ENCODE measurements at regions not wholly inside any gene's neighbourhood (a gene's known extent, or its start where the extent isn't known, plus 50 kb on each side); places are given as distances from the start of the nearest gene placed in this dataset.

GRCh38 chr7:25852211-25852938 is 299.6 kb upstream of the NFE2L3 start:
- TF ChIP-seq CTCF (IDR thresholded peaks at IDR 0.05; ENCODE audit: insufficient read depth, low read length) (no peak), GABPA (IDR thresholded peaks at IDR 0.05; ENCODE audit: low read depth) (no peak)
- TF ChIP-seq, protein P1, sequence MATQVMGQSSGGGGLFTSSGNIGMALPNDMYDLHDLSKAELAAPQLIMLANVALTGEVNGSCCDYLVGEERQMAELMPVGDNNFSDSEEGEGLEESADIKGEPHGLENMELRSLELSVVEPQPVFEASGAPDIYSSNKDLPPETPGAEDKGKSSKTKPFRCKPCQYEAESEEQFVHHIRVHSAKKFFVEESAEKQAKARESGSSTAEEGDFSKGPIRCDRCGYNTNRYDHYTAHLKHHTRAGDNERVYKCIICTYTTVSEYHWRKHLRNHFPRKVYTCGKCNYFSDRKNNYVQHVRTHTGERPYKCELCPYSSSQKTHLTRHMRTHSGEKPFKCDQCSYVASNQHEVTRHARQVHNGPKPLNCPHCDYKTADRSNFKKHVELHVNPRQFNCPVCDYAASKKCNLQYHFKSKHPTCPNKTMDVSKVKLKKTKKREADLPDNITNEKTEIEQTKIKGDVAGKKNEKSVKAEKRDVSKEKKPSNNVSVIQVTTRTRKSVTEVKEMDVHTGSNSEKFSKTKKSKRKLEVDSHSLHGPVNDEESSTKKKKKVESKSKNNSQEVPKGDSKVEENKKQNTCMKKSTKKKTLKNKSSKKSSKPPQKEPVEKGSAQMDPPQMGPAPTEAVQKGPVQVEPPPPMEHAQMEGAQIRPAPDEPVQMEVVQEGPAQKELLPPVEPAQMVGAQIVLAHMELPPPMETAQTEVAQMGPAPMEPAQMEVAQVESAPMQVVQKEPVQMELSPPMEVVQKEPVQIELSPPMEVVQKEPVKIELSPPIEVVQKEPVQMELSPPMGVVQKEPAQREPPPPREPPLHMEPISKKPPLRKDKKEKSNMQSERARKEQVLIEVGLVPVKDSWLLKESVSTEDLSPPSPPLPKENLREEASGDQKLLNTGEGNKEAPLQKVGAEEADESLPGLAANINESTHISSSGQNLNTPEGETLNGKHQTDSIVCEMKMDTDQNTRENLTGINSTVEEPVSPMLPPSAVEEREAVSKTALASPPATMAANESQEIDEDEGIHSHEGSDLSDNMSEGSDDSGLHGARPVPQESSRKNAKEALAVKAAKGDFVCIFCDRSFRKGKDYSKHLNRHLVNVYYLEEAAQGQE (IDR thresholded peaks at IDR 0.05; ENCODE audit: insufficient replicate concordance, low read depth) = no peak

Data from HL-60 (cell line).